PC-3 (cell line): ENCODE measurements at regions not wholly inside any gene's neighbourhood (a gene's known extent, or its start where the extent isn't known, plus 50 kb on each side); places are given as distances from the start of the nearest gene placed in this dataset.

ENCODE experiments used
- ATAC-seq: fragments of 200-7000 bp; cut with Tn5 transposase; 2 replicates; pipeline ENCODE4 v1.9.1; 2020; ENCODE audit warnings: mild to moderate bottlenecking, moderate library complexity
- BruUV-seq: library from RNA; stranded (reverse); fragments of 400-500 nt; replicated peaks from 2 replicates; lab custom pipeline; 2021; lab: Mats Ljungman, UMichigan
- CTCF ChIA-PET: fragments of 300-600 bp; sonication (Branson Sonifier 250); formaldehyde crosslinking; loops from one replicate; lab custom pipeline; 2022; ENCODE audit warnings: antibody characterized with exemption; lab: Charles Lee
- POLR2A ChIA-PET: fragments of 300-600 bp; sonication (Branson Sonifier 250); formaldehyde crosslinking; loops from one replicate; lab custom pipeline; 2022; ENCODE audit warnings: antibody characterized with exemption; ENCODE audit not compliant: unreplicated experiment; lab: Charles Lee
- DNase-seq: peaks from one replicate; pipeline ENCODE4 v3.0.0-alpha.2; 2015
- H2AFZ ChIP-seq: fragments of 300-600 bp; sonication (generic); 2 replicates; pipeline ENCODE4 v1.6.0; 2016; ENCODE audit warnings: antibody characterized with exemption, low read length
- H3F3A ChIP-seq: fragments of 300-600 bp; sonication (generic); one replicate; pipeline ENCODE4 v1.6.0; 2017; ENCODE audit warnings: antibody characterized with exemption, low read length, control low read depth, mild to moderate bottlenecking; ENCODE audit not compliant: unreplicated experiment
- H3K27ac ChIP-seq: fragments of 300-600 bp; sonication (generic); 2 replicates; pipeline ENCODE4 v1.5.1; 2016; ENCODE audit warnings: mild to moderate bottlenecking, low read length
- H3K27me3 ChIP-seq: fragments of 300-600 bp; sonication (generic); 2 replicates; pipeline ENCODE4 v1.6.1; 2016; ENCODE audit warnings: low read length, mixed read lengths
- H3K36me3 ChIP-seq: fragments of 300-600 bp; sonication (generic); 2 replicates; pipeline ENCODE4 v1.6.1; 2016; ENCODE audit warnings: low read depth, mixed run types, low read length, mixed read lengths
- H3K4me1 ChIP-seq: fragments of 300-600 bp; sonication (generic); 2 replicates; pipeline ENCODE4 v1.5.1; 2016; ENCODE audit warnings: low read length; ENCODE audit not compliant: insufficient read depth
- H3K4me2 ChIP-seq: fragments of 300-600 bp; sonication (generic); 2 replicates; pipeline ENCODE4 v1.6.0; 2016; ENCODE audit warnings: low read length
- H3K4me3 ChIP-seq: fragments of 300-600 bp; sonication (generic); 2 replicates; pipeline ENCODE4 v1.5.1; 2016; ENCODE audit warnings: mild to moderate bottlenecking, low read length, mixed read lengths
- H3K79me2 ChIP-seq: fragments of 300-600 bp; sonication (generic); 2 replicates; pipeline ENCODE4 v1.6.1; 2017; ENCODE audit warnings: low read length, mixed read lengths
- H3K9ac ChIP-seq: fragments of 300-600 bp; sonication (generic); 2 replicates; pipeline ENCODE4 v1.6.0; 2016; ENCODE audit warnings: mild to moderate bottlenecking, low read length
- H3K9me2 ChIP-seq: fragments of 300-600 bp; sonication (generic); replicated peaks from 2 replicates; pipeline ENCODE4 v1.6.1; 2016; ENCODE audit warnings: mixed run types, low read length, mixed read lengths
- H3K9me3 ChIP-seq: fragments of 300-600 bp; sonication (generic); 2 replicates; pipeline ENCODE4 v1.6.1; 2016; ENCODE audit warnings: low read length, mixed read lengths
- H4K20me1 ChIP-seq: fragments of 300-600 bp; sonication (generic); 2 replicates; pipeline ENCODE4 v1.6.1; 2016; ENCODE audit warnings: low read length, mixed read lengths
- EZH2 ChIP-seq: fragments of 300-600 bp; sonication (generic); IDR thresholded peaks from one replicate; pipeline ENCODE4 v1.6.1; 2017; ENCODE audit warnings: antibody characterized with exemption, mild to moderate bottlenecking, low read length; ENCODE audit not compliant: unreplicated experiment
- EZH2phosphoT487 ChIP-seq: fragments of 300-600 bp; sonication (generic); IDR thresholded peaks from 2 replicates; pipeline ENCODE4 v1.6.1; 2018; ENCODE audit warnings: mild to moderate bottlenecking, antibody characterized with exemption, low read length, borderline replicate concordance
- intact Hi-C: fragments of 100-400 bp; cut with micrococcal nuclease; formaldehyde crosslinking; loops from 2 replicates; pipeline ENCODE4 v1.9.0; 2023
- TF ChIP-seq, protein P1 (sequence below): fragments of 300-600 bp; sonication (generic); conservative IDR thresholded peaks from 2 replicates; pipeline ENCODE4 v1.5.1; 2017; ENCODE audit warnings: antibody characterized with exemption, low read depth, mild to moderate bottlenecking, low read length

DNA sequence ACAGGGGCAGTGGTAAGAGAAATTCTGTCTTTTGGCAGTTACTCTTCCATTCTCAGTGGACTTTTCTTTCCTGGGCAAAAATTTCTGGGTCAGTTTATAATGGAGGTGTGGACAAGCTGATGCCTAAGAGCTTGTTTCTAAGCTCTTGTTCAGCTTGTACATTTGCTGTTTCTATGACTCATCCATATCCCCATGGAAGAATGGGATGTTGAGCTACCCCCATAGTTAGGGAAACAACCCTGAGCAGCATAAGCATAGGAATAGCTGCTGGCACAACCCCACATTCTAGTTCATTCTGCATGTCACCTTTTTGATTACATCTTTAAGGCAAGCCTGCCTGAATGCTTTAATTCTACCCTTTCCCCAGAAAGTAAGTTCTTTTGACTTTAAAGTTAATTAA lies 173.3 kb downstream of the PSAT1 start:
- no TSS peak for BruUV-seq

DNA sequence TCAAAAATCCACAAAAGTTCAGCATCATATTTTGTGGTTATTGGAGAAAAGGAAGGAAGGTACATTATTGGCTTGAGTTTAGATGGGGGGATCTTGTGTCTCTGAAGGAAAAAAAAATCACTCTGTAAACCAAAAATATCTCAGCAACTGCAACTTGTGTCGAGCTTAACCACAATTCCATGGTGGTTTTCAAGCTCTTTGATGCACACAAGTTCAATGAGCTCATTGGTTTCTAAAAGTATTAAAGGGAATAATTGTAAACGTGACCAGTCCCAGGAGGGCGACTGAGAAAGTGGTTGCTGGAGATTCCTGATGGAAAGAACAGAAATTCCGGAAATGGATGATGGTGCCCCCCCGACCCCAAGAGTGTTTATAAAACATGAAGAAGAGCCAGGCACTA lies 173.8 kb downstream of the PSAT1 start:
- ATAC-seq (no peak), DNase-seq (no peak)
- TF ChIP-seq EZH2phosphoT487 (no peak), EZH2 (no peak)
- TF ChIP-seq, protein P1, sequence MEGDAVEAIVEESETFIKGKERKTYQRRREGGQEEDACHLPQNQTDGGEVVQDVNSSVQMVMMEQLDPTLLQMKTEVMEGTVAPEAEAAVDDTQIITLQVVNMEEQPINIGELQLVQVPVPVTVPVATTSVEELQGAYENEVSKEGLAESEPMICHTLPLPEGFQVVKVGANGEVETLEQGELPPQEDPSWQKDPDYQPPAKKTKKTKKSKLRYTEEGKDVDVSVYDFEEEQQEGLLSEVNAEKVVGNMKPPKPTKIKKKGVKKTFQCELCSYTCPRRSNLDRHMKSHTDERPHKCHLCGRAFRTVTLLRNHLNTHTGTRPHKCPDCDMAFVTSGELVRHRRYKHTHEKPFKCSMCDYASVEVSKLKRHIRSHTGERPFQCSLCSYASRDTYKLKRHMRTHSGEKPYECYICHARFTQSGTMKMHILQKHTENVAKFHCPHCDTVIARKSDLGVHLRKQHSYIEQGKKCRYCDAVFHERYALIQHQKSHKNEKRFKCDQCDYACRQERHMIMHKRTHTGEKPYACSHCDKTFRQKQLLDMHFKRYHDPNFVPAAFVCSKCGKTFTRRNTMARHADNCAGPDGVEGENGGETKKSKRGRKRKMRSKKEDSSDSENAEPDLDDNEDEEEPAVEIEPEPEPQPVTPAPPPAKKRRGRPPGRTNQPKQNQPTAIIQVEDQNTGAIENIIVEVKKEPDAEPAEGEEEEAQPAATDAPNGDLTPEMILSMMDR, result no peak
- no peaks in the 10 kb centered on the region for H3K9me2 ChIP-seq
- intact Hi-C loops, result no loop called here
- H3K79me2 ChIP-seq, result no peaks in the 10 kb centered on the region
- no peak overlapping the region for H3K4me2 ChIP-seq
- H3K9me3 ChIP-seq, result no peaks in the 10 kb centered on the region
- BruUV-seq, result no TSS peak
- ChIA-PET CTCF (no interaction called here), POLR2A (no interaction called here)
- H4K20me1 ChIP-seq, result no peaks in the 10 kb centered on the region
- no peaks in the 10 kb centered on the region for H3K4me1 ChIP-seq
- H3F3A ChIP-seq, result no peaks in the 10 kb centered on the region
- no peak overlapping the region for H2AFZ ChIP-seq
- H3K9ac ChIP-seq, result no peak overlapping the region
- no peak overlapping the region for H3K27ac ChIP-seq
- no peaks in the 10 kb centered on the region for H3K27me3 ChIP-seq
- no peak overlapping the region for H3K4me3 ChIP-seq
- H3K36me3 ChIP-seq, result no peaks in the 10 kb centered on the region

More for the DNA sequence above, 173.3 kb downstream of the PSAT1 start:
- Histone ChIP-seq H3K27ac (no peak overlapping the region), H3K4me1 (no peaks in the 10 kb centered on the region), H3K79me2 (no peaks in the 10 kb centered on the region), H3K9me2 (no peaks in the 10 kb centered on the region), H3K9me3 (no peaks in the 10 kb centered on the region), H3K36me3 (no peaks in the 10 kb centered on the region), H4K20me1 (no peaks in the 10 kb centered on the region), H2AFZ (no peak overlapping the region), H3F3A (no peaks in the 10 kb centered on the region), H3K4me3 (no peak overlapping the region), H3K27me3 (no peaks in the 10 kb centered on the region), H3K4me2 (no peak overlapping the region), H3K9ac (no peak overlapping the region)
- DNase-seq, result no peak
- intact Hi-C loops, result no loop called here
- TF ChIP-seq EZH2phosphoT487 (no peak), EZH2 (no peak)
- TF ChIP-seq, protein P1, result no peak
- POLR2A ChIA-PET, result no interaction called here
- no peak for ATAC-seq
- CTCF ChIA-PET, result no interaction called here

- no peaks in the 10 kb centered on the region for H3F3A ChIP-seq
- TF ChIP-seq, protein P1, result no peak
- no peak for TF ChIP-seq EZH2phosphoT487
- no peak for TF ChIP-seq EZH2
- H3K4me3 ChIP-seq, result no peak overlapping the region
- no peak overlapping the region for H3K27ac ChIP-seq
- DNase-seq (no peak), ATAC-seq (no peak)
- POLR2A ChIA-PET, result no interaction called here
- no peaks in the 10 kb centered on the region for H3K27me3 ChIP-seq
- H3K9ac ChIP-seq, result no peak overlapping the region
- BruUV-seq, result no TSS peak
- no peaks in the 10 kb centered on the region for H3K4me1 ChIP-seq
- no peaks in the 10 kb centered on the region for H3K79me2 ChIP-seq
- no peaks in the 10 kb centered on the region for H4K20me1 ChIP-seq
- no peak overlapping the region for H2AFZ ChIP-seq
- no peaks in the 10 kb centered on the region for H3K9me2 ChIP-seq
- H3K9me3 ChIP-seq, result no peaks in the 10 kb centered on the region
- intact Hi-C loops, result no loop called here
- CTCF ChIA-PET, result no interaction called here
- H3K4me2 ChIP-seq, result no peak overlapping the region
- no peaks in the 10 kb centered on the region for H3K36me3 ChIP-seq
Measured at GRCh38 chr9:78472111-78472510, 175.2 kb downstream of the PSAT1 start.
